GM12878 (cell line): ENCODE measurements at regions not wholly inside any gene's neighbourhood (a gene's known extent, or its start where the extent isn't known, plus 50 kb on each side); places are given as distances from the start of the nearest gene placed in this dataset.

Experiments used
- ATAC-seq: fragments of 200-7000 bp; cut with Tn5 transposase; 3 replicates; pipeline ENCODE4 v1.9.1; 2020; ENCODE audit warnings: mild to moderate bottlenecking, moderate library complexity
- BruUV-seq: library from RNA; stranded (reverse); fragments of 400-500 nt; replicated peaks from 2 replicates; lab custom pipeline; 2021; lab: Mats Ljungman, UMichigan
- CTCF ChIA-PET: fragments of 300-600 bp; sonication (Branson Sonifier 250); formaldehyde crosslinking; extraction: SDS; loops from one replicate; lab custom pipeline; 2021; ENCODE audit warnings: inconsistent platforms; lab: Yijun Ruan, JAX
- POLR2A ChIA-PET: fragments of 350-600 bp; formaldehyde crosslinking; extraction: SDS; loops from one replicate; lab custom pipeline; 2021; ENCODE audit warnings: inconsistent platforms; lab: Charles Lee
- RAD21 ChIA-PET: fragments of 300-600 bp; sonication (Branson Sonifier 250); formaldehyde crosslinking; loops from one replicate; lab custom pipeline; 2023; ENCODE audit warnings: antibody characterized with exemption; ENCODE audit not compliant: unreplicated experiment; lab: Charles Lee
- SMC1A ChIA-PET: fragments of 300-600 bp; sonication (Branson Sonifier 250); formaldehyde crosslinking; loops from one replicate; lab custom pipeline; 2023; ENCODE audit not compliant: unreplicated experiment, uncharacterized antibody; lab: Charles Lee
- DNase-seq: peaks from one replicate; pipeline ENCODE4 v3.0.0-alpha.2; 2011; ENCODE audit warnings: low read depth, low spot score
- FAIRE-seq: peaks from 3 replicates; lab custom pipeline; 2011; peaks lifted over from hg19 to GRCh38; lab: Jason Lieb, UNC
- H2AFZ ChIP-seq: 2 replicates; pipeline ENCODE4 v1.6.0; 2011; ENCODE audit warnings: low read depth, low read length, control low read depth; ENCODE audit not compliant: control insufficient read depth
- H3K27ac ChIP-seq: 2 replicates; pipeline ENCODE4 v1.5.1; 2011; ENCODE audit warnings: control low read depth; ENCODE audit not compliant: control insufficient read depth, insufficient read depth
- H3K27me3 ChIP-seq, 2 experiments: replicated peaks in 1 of 2; 2 replicates each; pipeline versions ENCODE4 v1.6.0 to v1.6.1; 2011; ENCODE audit warnings: low read length in 1 of 2; ENCODE audit not compliant: control insufficient read depth in 2 of 2, insufficient read depth in 2 of 2
- H3K36me3 ChIP-seq, 2 experiments: 2 replicates each; pipeline ENCODE4 v1.5.1; 2011; ENCODE audit warnings: low read length in 1 of 2; ENCODE audit not compliant: control insufficient read depth in 2 of 2, insufficient read depth in 2 of 2
- H3K4me1 ChIP-seq: 2 replicates; pipeline ENCODE4 v1.6.1; 2011; ENCODE audit warnings: mild to moderate bottlenecking, low read length, moderate library complexity, mixed read lengths; ENCODE audit not compliant: control insufficient read depth, insufficient read depth
- H3K4me2 ChIP-seq: 2 replicates; pipeline ENCODE4 v1.6.0; 2011; ENCODE audit warnings: control low read depth; ENCODE audit not compliant: control insufficient read depth, insufficient read depth
- H3K4me3 ChIP-seq: fragments of 200-600 bp; sonication (generic); 2 replicates; pipeline ENCODE4 v1.5.1; 2016
- H3K79me2 ChIP-seq: 2 replicates; pipeline ENCODE4 v1.6.0; 2011; ENCODE audit warnings: low read length; ENCODE audit not compliant: control insufficient read depth, insufficient read depth
- H3K9ac ChIP-seq: 2 replicates; pipeline ENCODE4 v1.8.0; 2011; ENCODE audit warnings: low read length, control low read depth, mixed read lengths; ENCODE audit not compliant: control insufficient read depth, insufficient read depth
- H3K9me3 ChIP-seq: replicated peaks from 3 replicates; pipeline ENCODE4 v1.5.1; 2011; ENCODE audit warnings: mild to moderate bottlenecking, low read length; ENCODE audit not compliant: control insufficient read depth, insufficient read depth
- H4K20me1 ChIP-seq: 2 replicates; pipeline ENCODE4 v1.6.0; 2011; ENCODE audit not compliant: control insufficient read depth, insufficient read depth
- IKZF2 ChIP-seq, 2 experiments: fragments of 450-650 bp; IDR thresholded peaks; 2 replicates each; pipeline ENCODE4 v1.6.1; 2017; ENCODE audit warnings: mild to moderate bottlenecking in 2 of 2, moderate library complexity in 2 of 2
- NR2C1 ChIP-seq: fragments of 450-650 bp; IDR thresholded peaks from 2 replicates; pipeline ENCODE4 v1.6.1; 2017; ENCODE audit warnings: antibody characterized with exemption, mild to moderate bottlenecking, moderate library complexity
- RUNX3 ChIP-seq: IDR thresholded peaks from 2 replicates; pipeline ENCODE4 v1.6.1; 2012; ENCODE audit warnings: low read length, inconsistent platforms
- SRF ChIP-seq, 2 experiments: IDR thresholded peaks; 2 replicates each; pipeline ENCODE4 v1.6.1; 2011; ENCODE audit warnings: low read depth in 2 of 2, low read length in 2 of 2, mild to moderate bottlenecking in 1 of 2, moderate library complexity in 1 of 2
- WGBS: methylation state at CpG from one replicate; pipeline ENCODE4 v1.1.6; 2016; ENCODE audit warnings: low lambda C conversion rate; ENCODE audit not compliant: insufficient replicate concordance, insufficient coverage; ENCODE audit errors: missing lambda C conversion rate; 5-methylcytosine and 5-hydroxymethylcytosine counted together
- in situ Hi-C: fragments of 300-500 bp; cut with MboI; formaldehyde crosslinking; loops from 9 replicates; pipeline ENCODE4 v1.14.3; 2018; ENCODE audit warnings: mixed read lengths
- intact Hi-C: fragments of 100-400 bp; cut with micrococcal nuclease; formaldehyde crosslinking; loops from one replicate; pipeline ENCODE4 v1.14.2; 2022; ENCODE audit not compliant: unreplicated experiment
- TF ChIP-seq, protein P1 (sequence below): fragments of 450-650 bp; IDR thresholded peaks from 2 replicates; pipeline ENCODE4 v1.6.1; 2016; ENCODE audit warnings: mild to moderate bottlenecking

DNA sequence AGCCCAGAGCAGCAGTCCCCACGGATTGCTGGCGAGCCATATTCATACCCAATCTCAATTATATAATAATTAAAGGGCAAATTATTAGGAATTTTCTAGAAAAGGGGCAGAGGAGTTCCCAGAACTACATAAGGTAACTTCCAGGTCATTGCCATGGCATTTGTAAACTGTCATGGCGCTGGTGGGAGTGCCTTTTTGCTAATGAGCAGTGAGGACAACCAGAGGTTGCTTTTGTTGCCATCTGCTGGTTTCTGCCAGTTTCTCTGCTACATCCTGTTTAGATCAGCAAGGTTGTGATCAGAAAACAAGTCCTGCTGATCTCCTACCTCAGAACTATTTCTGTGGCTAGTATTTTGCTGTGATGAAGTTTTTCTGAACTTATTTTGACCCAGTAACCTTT lies 159.8 kb upstream of the PIEZO2 start (continued):
- 0 out of 4 replicates have a peak, but pooled peaks of 1 of the 2 experiments have one; percentile 27 for TF ChIP-seq SRF (IDR thresholded peaks at IDR 0.05; ENCODE audit: low read depth in 2 of 2, low read length in 2 of 2)

DNA sequence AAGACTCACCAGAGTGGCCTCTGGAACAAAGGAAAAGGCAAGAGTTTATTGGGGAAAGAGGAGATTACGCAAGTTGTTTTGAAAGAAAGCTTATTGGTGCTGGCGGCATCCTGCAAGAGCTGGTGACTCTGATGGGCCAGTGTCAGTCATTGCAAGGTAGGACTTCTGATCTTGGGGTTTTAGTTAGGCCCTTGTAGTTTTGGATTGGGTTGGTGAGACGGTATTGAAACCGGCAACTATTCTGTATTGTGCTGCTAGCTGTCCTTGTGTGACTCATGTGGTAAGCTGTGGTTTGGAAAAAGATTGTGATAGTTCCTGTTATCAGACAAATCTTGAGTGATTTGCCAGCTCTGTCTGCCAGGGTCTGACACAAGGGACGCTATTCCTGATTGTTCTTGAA lies 159.1 kb upstream of the PIEZO2 start:
- FAIRE-seq = no peak
- ChIA-PET CTCF (interaction anchor here (0.6 to 2.4 kb wide), 9 partner anchors 10 to 925 kb away, joined by 3 to 12 read pairs (median 3); no protein-coding TSS in a partner anchor), RAD21 (interaction anchor here (0.7 to 1.3 kb wide), 5 partner anchors 14 to 154 kb away, joined by 3 to 5 read pairs (median 3); no protein-coding TSS in a partner anchor), POLR2A (interaction anchor here (0.8 kb wide), 1 partner anchor 15 kb away, joined by 3 read pairs; no protein-coding TSS in a partner anchor), SMC1A (interaction anchor here (1.0 to 1.5 kb wide), 4 partner anchors 9 to 210 kb away, joined by 3 to 5 read pairs (median 3); no protein-coding TSS in a partner anchor)
- Histone ChIP-seq H2AFZ (peak overlapping the region; percentile 30), H3K9me3 (no peaks in the 10 kb centered on the region; the same call in 1 of the 3 replicates), H4K20me1 (no peaks in the 10 kb centered on the region), H3K27ac (no peak overlapping the region), H3K27me3 (peaks cover 0 to 4% of the 10 kb centered on the region in 2 experiments; a peak in 2 of 4 replicates), H3K4me2 (no peak overlapping the region), H3K9ac (no peak overlapping the region), H3K36me3 (no peaks in the 10 kb centered on the region), H3K79me2 (no peaks in the 10 kb centered on the region), H3K4me1 (peaks cover 5% of the 10 kb centered on the region; the same call in 1 of the 2 replicates), H3K4me3 (no peak overlapping the region)
- intact Hi-C loops (loop anchor here (5.0 kb wide), 1 partner anchor 141 kb away; no protein-coding TSS in a partner anchor), in situ Hi-C loops (no loop called here)
- TF ChIP-seq RUNX3 = peak; percentile 39; the same call in 1 of the 2 replicates
- TF ChIP-seq, protein P1, sequence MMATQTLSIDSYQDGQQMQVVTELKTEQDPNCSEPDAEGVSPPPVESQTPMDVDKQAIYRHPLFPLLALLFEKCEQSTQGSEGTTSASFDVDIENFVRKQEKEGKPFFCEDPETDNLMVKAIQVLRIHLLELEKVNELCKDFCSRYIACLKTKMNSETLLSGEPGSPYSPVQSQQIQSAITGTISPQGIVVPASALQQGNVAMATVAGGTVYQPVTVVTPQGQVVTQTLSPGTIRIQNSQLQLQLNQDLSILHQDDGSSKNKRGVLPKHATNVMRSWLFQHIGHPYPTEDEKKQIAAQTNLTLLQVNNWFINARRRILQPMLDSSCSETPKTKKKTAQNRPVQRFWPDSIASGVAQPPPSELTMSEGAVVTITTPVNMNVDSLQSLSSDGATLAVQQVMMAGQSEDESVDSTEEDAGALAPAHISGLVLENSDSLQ = peak; percentile 26; the same call in 1 of the 2 replicates
- no peak for TF ChIP-seq NR2C1
- 0 out of 4 replicates have a peak, but pooled peaks of 1 of the 2 experiments have one; percentile 11 for TF ChIP-seq IKZF2 (IDR thresholded peaks at IDR 0.05)
- DNase-seq = no peak
- BruUV-seq = no TSS peak
- ATAC-seq = peak; percentile 66
- WGBS = 62% methylated on average over 5 of the region's 5 CpGs
